ENCODE measurements at regions not wholly inside any gene's neighbourhood (a gene's known extent, or its start where the extent isn't known, plus 50 kb on each side); places are given as distances from the start of the nearest gene placed in this dataset.

GRCh38 chr13:99120751-99121150 lies 79.9 kb upstream of the UBAC2 start:
- no peaks in the 10 kb centered on the region for H4K20me1 ChIP-seq (ENCODE audit: control insufficient read depth, insufficient read depth, low read depth, low read length)
- TF ChIP-seq CTCF (IDR thresholded peaks at IDR 0.05; ENCODE audit: low read depth, low read length, poor library complexity, severe bottlenecking), result no peak
- no peak for TF ChIP-seq EZH2phosphoT487 (IDR thresholded peaks at IDR 0.05; ENCODE audit: borderline replicate concordance, low read length)
- peaks cover 2% of the 10 kb centered on the region; the same call in 1 of the 2 replicates for H3K9me3 ChIP-seq (ENCODE audit: control insufficient read depth, insufficient read depth, low read length)
- no peak overlapping the region for H3K27ac ChIP-seq (ENCODE audit: low read depth, low read length)
- H3K4me2 ChIP-seq (ENCODE audit: low read length), result no peak overlapping the region
- H3K4me1 ChIP-seq (ENCODE audit: control insufficient read depth, low read length), result no peaks in the 10 kb centered on the region
- no peaks in the 10 kb centered on the region for H3K36me3 ChIP-seq (ENCODE audit: control insufficient read depth, low read length)
- no peak overlapping the region for H3K4me3 ChIP-seq (ENCODE audit: low read length)
- no peaks in the 10 kb centered on the region for H3K9me2 ChIP-seq (replicated peaks; ENCODE audit: control insufficient read depth, low read length)
- peaks cover 39% of the 10 kb centered on the region for H3K27me3 ChIP-seq (ENCODE audit: control insufficient read depth, low read length)
- no peaks in the 10 kb centered on the region for H3K79me2 ChIP-seq (ENCODE audit: control insufficient read depth, low read length)
- H3F3A ChIP-seq (ENCODE audit: control insufficient read depth, insufficient read depth), result no peaks in the 10 kb centered on the region

GRCh38 chr13:99122171-99122570 lies 78.5 kb upstream of the UBAC2 start:
- no peaks in the 10 kb centered on the region for H3K36me3 ChIP-seq (ENCODE audit: control insufficient read depth, low read length)
- H3K27me3 ChIP-seq (ENCODE audit: control insufficient read depth, low read length), result peaks cover 39% of the 10 kb centered on the region
- H3K4me2 ChIP-seq (ENCODE audit: low read length), result no peak overlapping the region
- no peak for TF ChIP-seq CTCF (IDR thresholded peaks at IDR 0.05; ENCODE audit: low read depth, low read length, poor library complexity, severe bottlenecking)
- TF ChIP-seq EZH2phosphoT487 (IDR thresholded peaks at IDR 0.05; ENCODE audit: borderline replicate concordance, low read length), result no peak
- H3K4me1 ChIP-seq (ENCODE audit: control insufficient read depth, low read length), result no peaks in the 10 kb centered on the region
- H3K9me2 ChIP-seq (replicated peaks; ENCODE audit: control insufficient read depth, low read length), result no peaks in the 10 kb centered on the region
- no peak overlapping the region for H3K27ac ChIP-seq (ENCODE audit: low read depth, low read length)
- no peaks in the 10 kb centered on the region for H4K20me1 ChIP-seq (ENCODE audit: control insufficient read depth, insufficient read depth, low read depth, low read length)
- H3F3A ChIP-seq (ENCODE audit: control insufficient read depth, insufficient read depth), result no peaks in the 10 kb centered on the region
- H3K4me3 ChIP-seq (ENCODE audit: low read length), result no peak overlapping the region
- no peaks in the 10 kb centered on the region for H3K79me2 ChIP-seq (ENCODE audit: control insufficient read depth, low read length)
- peaks cover 2% of the 10 kb centered on the region; the same call in 1 of the 2 replicates for H3K9me3 ChIP-seq (ENCODE audit: control insufficient read depth, insufficient read depth, low read length)

- peaks cover 39% of the 10 kb centered on the region for H3K27me3 ChIP-seq (ENCODE audit: control insufficient read depth, low read length)
These were observed 77.3 kb upstream of the UBAC2 start for GRCh38 chr13:99123101-99124045.

More at GRCh38 chr13:99123101-99124045, 77.3 kb upstream of the UBAC2 start:
- Histone ChIP-seq H3K9me3 (ENCODE audit: control insufficient read depth, insufficient read depth, low read length) (peaks cover 2% of the 10 kb centered on the region; the same call in 1 of the 2 replicates), H3K4me2 (ENCODE audit: low read length) (no peak overlapping the region), H3K9me2 (replicated peaks; ENCODE audit: control insufficient read depth, low read length) (no peaks in the 10 kb centered on the region), H3K4me3 (ENCODE audit: low read length) (no peak overlapping the region), H3K27ac (ENCODE audit: low read depth, low read length) (no peak overlapping the region), H4K20me1 (ENCODE audit: control insufficient read depth, insufficient read depth, low read depth, low read length) (no peaks in the 10 kb centered on the region), H3K36me3 (ENCODE audit: control insufficient read depth, low read length) (no peaks in the 10 kb centered on the region), H3K4me1 (ENCODE audit: control insufficient read depth, low read length) (no peaks in the 10 kb centered on the region), H3K79me2 (ENCODE audit: control insufficient read depth, low read length) (no peaks in the 10 kb centered on the region), H3F3A (ENCODE audit: control insufficient read depth, insufficient read depth) (no peaks in the 10 kb centered on the region)
- TF ChIP-seq EZH2phosphoT487 (IDR thresholded peaks at IDR 0.05; ENCODE audit: borderline replicate concordance, low read length) (no peak), CTCF (IDR thresholded peaks at IDR 0.05; ENCODE audit: low read depth, low read length, poor library complexity, severe bottlenecking) (no peak)
